Gastrocnemius medialis (tissue), 4 donors: ENCODE measurements at regions not wholly inside any gene's neighbourhood (a gene's known extent, or its start where the extent isn't known, plus 50 kb on each side); places are given as distances from the start of the nearest gene placed in this dataset.

ENCODE experiments used
- POLR2A ChIP-seq, 2 donors: fragments of 450-650 bp; IDR thresholded peaks; one replicate each; pipeline ENCODE4 v1.6.1; 2017; ENCODE audit warnings: antibody characterized with exemption in 2 of 2, mild to moderate bottlenecking in 2 of 2, moderate library complexity in 2 of 2
- TF ChIP-seq, protein P1 (sequence below), 5 experiments: fragments of 450-650 bp in 3 of 5; fragments of 200-600 bp in 2 of 5; sonication (generic) in 2 of 5; IDR thresholded peaks in 4 of 5; conservative IDR thresholded peaks in 1 of 5; 1 replicate in 4 of 5; 2 replicates in 1 of 5; pipeline ENCODE4 v1.5.1; 2016 to 2019; ENCODE audit warnings: antibody characterized with exemption in 5 of 5, mild to moderate bottlenecking in 3 of 5, moderate library complexity in 3 of 5

DNA sequence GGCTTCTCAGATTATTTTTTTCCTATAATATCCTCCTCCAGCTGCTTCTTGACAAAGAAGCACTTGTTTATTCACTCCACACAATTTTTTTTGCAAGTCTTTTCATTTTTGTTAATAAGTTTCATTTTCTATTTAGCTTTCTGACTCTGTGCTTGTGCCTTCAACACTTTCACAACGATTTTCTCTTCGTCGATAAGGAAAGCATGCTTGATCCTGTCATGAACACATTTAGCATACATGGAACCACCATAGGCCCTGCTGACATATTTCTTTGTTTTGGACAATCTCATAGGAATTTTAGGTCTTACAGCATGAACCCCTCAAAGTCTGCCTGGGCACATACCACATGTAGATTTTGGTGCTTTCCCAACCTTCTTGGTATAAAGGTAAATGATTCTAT lies 346.0 kb downstream of the KCNRG start:
- TF ChIP-seq, protein P1, sequence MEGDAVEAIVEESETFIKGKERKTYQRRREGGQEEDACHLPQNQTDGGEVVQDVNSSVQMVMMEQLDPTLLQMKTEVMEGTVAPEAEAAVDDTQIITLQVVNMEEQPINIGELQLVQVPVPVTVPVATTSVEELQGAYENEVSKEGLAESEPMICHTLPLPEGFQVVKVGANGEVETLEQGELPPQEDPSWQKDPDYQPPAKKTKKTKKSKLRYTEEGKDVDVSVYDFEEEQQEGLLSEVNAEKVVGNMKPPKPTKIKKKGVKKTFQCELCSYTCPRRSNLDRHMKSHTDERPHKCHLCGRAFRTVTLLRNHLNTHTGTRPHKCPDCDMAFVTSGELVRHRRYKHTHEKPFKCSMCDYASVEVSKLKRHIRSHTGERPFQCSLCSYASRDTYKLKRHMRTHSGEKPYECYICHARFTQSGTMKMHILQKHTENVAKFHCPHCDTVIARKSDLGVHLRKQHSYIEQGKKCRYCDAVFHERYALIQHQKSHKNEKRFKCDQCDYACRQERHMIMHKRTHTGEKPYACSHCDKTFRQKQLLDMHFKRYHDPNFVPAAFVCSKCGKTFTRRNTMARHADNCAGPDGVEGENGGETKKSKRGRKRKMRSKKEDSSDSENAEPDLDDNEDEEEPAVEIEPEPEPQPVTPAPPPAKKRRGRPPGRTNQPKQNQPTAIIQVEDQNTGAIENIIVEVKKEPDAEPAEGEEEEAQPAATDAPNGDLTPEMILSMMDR (IDR thresholded peaks at IDR 0.05 in 4 of 5, conservative IDR thresholded peaks at IDR 0.05 in 1 of 5): no peak
- TF ChIP-seq POLR2A (IDR thresholded peaks at IDR 0.05): no peak
